Osteoblast (primary cell): ENCODE measurements at regions not wholly inside any gene's neighbourhood (a gene's known extent, or its start where the extent isn't known, plus 50 kb on each side); places are given as distances from the start of the nearest gene placed in this dataset.

Experiments used
- DNase-seq: peaks from one replicate; pipeline ENCODE4 v3.0.0; 2011; ENCODE audit warnings: low spot score, mixed read lengths; ENCODE audit not compliant: insufficient read length; ENCODE audit errors: missing footprints
- H2AFZ ChIP-seq: 2 replicates; pipeline ENCODE4 v1.6.0; 2011; ENCODE audit warnings: mild to moderate bottlenecking, low read length
- H3K27ac ChIP-seq: 2 replicates; pipeline ENCODE4 v1.5.1; 2011; ENCODE audit warnings: mild to moderate bottlenecking, low read depth, low read length, moderate library complexity
- H3K27me3 ChIP-seq: 2 replicates; pipeline ENCODE4 v1.6.0; 2012; ENCODE audit warnings: mild to moderate bottlenecking, control low read depth, inconsistent platforms, low read length, moderate library complexity; ENCODE audit not compliant: insufficient read depth
- H3K36me3 ChIP-seq: 2 replicates; pipeline ENCODE4 v1.5.1; 2011; ENCODE audit warnings: mild to moderate bottlenecking, low read length, control low read depth, moderate library complexity; ENCODE audit not compliant: insufficient read depth
- H3K4me1 ChIP-seq: 2 replicates; pipeline ENCODE4 v1.5.1; 2011; ENCODE audit warnings: mild to moderate bottlenecking, low read length, control low read depth, moderate library complexity; ENCODE audit not compliant: insufficient read depth
- H3K4me2 ChIP-seq: 2 replicates; pipeline ENCODE4 v1.6.0; 2011; ENCODE audit warnings: mild to moderate bottlenecking, low read length; ENCODE audit not compliant: insufficient read depth
- H3K4me3 ChIP-seq: fragments of 200-600 bp; sonication (generic); 3 replicates; pipeline ENCODE4 v1.5.1; 2012; ENCODE audit warnings: mild to moderate bottlenecking, low read length, inconsistent platforms; ENCODE audit not compliant: insufficient read depth
- H3K79me2 ChIP-seq: 2 replicates; pipeline ENCODE4 v1.6.0; 2012; ENCODE audit warnings: mild to moderate bottlenecking, low read length, control low read depth, inconsistent platforms; ENCODE audit not compliant: insufficient read depth
- H3K9me3 ChIP-seq: 2 replicates; pipeline ENCODE4 v1.5.1; 2011; ENCODE audit warnings: low read depth, low read length, control low read depth
- H4K20me1 ChIP-seq: 2 replicates; pipeline ENCODE4 v1.6.0; 2012; ENCODE audit warnings: mild to moderate bottlenecking, low read length, control low read depth; ENCODE audit not compliant: insufficient read depth
- TF ChIP-seq, protein P1 (sequence below): IDR thresholded peaks from 2 replicates; pipeline ENCODE4 v1.5.1; 2011; ENCODE audit warnings: mild to moderate bottlenecking, low read depth, low read length, moderate library complexity; ENCODE audit errors: extremely low read depth

DNA sequence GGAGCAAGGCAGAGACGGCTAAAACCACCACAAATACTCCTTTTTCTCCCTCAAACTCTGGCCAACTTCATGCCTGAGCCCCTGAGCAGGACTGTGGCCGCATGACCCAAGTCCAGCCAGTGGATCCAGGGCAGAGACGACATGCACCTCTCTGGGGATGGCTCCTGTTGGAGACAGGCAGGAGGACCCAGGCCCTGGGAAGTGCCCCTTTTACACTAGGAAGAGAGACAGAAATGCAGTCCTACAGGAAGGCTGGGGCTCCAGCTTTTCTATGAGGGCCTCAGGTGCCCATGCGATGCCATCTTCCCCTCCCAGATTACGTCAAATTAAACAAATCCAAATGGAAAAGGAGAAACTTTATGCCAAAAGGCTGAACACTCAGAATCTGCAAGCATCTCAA, 498.0 kb downstream of the BRD1 start:
- no peak overlapping the region for H2AFZ ChIP-seq
- TF ChIP-seq, protein P1, sequence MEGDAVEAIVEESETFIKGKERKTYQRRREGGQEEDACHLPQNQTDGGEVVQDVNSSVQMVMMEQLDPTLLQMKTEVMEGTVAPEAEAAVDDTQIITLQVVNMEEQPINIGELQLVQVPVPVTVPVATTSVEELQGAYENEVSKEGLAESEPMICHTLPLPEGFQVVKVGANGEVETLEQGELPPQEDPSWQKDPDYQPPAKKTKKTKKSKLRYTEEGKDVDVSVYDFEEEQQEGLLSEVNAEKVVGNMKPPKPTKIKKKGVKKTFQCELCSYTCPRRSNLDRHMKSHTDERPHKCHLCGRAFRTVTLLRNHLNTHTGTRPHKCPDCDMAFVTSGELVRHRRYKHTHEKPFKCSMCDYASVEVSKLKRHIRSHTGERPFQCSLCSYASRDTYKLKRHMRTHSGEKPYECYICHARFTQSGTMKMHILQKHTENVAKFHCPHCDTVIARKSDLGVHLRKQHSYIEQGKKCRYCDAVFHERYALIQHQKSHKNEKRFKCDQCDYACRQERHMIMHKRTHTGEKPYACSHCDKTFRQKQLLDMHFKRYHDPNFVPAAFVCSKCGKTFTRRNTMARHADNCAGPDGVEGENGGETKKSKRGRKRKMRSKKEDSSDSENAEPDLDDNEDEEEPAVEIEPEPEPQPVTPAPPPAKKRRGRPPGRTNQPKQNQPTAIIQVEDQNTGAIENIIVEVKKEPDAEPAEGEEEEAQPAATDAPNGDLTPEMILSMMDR, result no peak
- H3K27ac ChIP-seq, result no peak overlapping the region
- H4K20me1 ChIP-seq, result no peaks in the 10 kb centered on the region
- no peaks in the 10 kb centered on the region for H3K9me3 ChIP-seq
- DNase-seq, result no peak
- no peaks in the 10 kb centered on the region for H3K36me3 ChIP-seq
- H3K4me3 ChIP-seq, result no peak overlapping the region
- H3K27me3 ChIP-seq, result no peaks in the 10 kb centered on the region
- H3K4me1 ChIP-seq, result no peaks in the 10 kb centered on the region
- no peaks in the 10 kb centered on the region for H3K79me2 ChIP-seq
- no peak overlapping the region for H3K4me2 ChIP-seq

DNA sequence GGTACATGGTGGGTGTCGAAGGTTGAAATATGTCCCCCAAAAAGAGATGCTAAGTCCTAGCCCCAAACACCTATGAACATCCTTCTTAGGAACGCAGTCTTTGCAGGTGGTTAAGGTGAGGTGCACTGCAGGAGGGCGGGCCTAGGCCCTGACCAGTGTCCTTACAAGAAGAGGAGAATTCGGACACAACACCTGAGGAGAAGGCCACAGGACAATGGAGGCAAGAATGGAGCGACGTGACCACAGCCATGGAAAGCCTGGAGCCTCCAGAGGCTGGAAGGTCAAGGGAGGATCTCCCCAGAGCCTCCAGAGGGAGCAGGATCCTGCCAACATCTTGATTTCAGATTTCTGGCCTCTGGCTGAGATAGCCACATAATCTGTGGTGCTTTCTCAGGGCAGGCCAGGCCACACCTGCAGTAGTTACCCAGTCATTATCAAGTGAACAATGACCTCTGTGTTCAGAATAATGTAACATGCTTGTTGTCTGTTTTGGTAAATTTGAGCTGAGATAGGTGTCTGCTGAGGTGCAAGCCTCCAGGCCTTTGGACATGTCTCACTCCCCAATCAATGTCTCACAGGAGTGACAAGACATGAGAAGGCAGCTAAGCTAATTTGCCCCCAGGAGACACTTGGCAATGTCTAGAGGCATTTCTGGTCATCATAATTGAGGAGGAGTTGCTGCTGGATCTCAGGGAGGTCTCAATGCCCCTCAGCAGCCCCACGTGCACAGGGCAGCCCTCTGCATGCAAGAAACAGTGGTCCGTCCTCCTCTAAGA, 498.9 kb downstream of the BRD1 start:
- TF ChIP-seq, protein P1, result no peak
- Histone ChIP-seq H3K4me1 (no peaks in the 10 kb centered on the region), H4K20me1 (no peaks in the 10 kb centered on the region), H3K4me3 (no peak overlapping the region), H3K36me3 (no peaks in the 10 kb centered on the region), H2AFZ (no peak overlapping the region), H3K9me3 (no peaks in the 10 kb centered on the region), H3K79me2 (no peaks in the 10 kb centered on the region), H3K27me3 (no peaks in the 10 kb centered on the region), H3K4me2 (no peak overlapping the region), H3K27ac (no peak overlapping the region)
- DNase-seq, result peak; percentile 73

DNA sequence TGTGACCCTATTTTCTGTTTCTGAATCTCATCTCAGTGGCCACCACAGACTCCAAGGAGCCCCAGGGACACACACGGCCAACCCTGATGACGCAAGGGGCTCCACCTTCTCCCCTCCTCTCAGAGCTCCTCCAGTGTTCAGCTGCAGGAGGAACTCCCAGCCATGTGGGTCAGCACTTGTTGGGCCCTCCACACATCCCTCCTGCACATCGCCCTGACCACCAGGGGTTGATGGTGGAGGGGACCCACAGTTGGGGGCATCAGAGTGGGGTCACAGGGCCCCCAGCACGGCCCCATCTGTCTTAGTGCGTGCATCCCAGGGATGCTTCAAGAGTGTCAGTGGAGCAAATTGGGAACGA, 499.6 kb downstream of the BRD1 start:
- no peaks in the 10 kb centered on the region for H4K20me1 ChIP-seq
- H3K27me3 ChIP-seq, result no peaks in the 10 kb centered on the region
- peak; percentile 26 for DNase-seq
- H3K27ac ChIP-seq, result no peak overlapping the region
- no peak overlapping the region for H3K4me2 ChIP-seq
- H3K4me3 ChIP-seq, result no peak overlapping the region
- no peaks in the 10 kb centered on the region for H3K79me2 ChIP-seq
- TF ChIP-seq, protein P1, result no peak
- H2AFZ ChIP-seq, result no peak overlapping the region
- H3K4me1 ChIP-seq, result no peaks in the 10 kb centered on the region
- no peaks in the 10 kb centered on the region for H3K36me3 ChIP-seq
- no peaks in the 10 kb centered on the region for H3K9me3 ChIP-seq

DNA sequence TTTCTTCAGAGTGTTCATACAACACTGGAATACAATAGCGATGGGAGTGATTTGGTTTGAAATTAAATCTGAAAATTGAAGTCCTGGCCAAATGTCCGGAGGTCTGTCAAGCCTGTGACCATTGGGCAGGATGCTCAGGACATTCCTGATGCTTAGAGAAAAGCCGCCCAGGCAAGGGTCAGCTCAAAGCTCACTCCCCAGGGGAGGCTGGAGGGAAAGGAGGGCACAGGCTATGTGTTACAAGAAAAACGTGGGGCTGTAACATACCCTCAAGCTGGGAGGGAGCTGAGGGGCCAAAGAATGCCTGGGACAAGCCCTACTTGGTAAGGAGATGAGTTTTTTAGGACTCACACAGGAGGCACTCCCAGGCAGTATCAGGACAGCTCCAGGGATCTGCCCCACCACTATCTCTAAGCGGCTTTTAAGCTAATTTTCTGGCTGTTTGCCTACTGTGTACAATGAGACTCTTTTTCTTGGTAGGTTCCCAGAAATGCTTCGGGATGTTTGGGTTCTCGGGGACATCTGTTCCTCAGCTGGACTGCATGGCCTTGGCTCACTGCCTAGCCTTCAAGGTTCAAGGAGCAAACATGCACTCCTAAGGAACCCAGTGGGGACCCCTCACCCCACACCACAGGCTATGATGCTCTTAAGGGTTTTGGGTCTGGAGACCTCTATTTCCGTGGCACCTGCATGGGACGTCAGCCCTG, 500.1 kb downstream of the BRD1 start:
- Histone ChIP-seq H3K4me3 (no peak overlapping the region), H3K4me2 (no peak overlapping the region), H3K9me3 (no peaks in the 10 kb centered on the region), H3K79me2 (no peaks in the 10 kb centered on the region), H3K36me3 (no peaks in the 10 kb centered on the region), H3K27me3 (no peaks in the 10 kb centered on the region), H3K4me1 (no peaks in the 10 kb centered on the region), H3K27ac (no peak overlapping the region), H4K20me1 (no peaks in the 10 kb centered on the region), H2AFZ (no peak overlapping the region)
- TF ChIP-seq, protein P1, result no peak
- peak; percentile 60 for DNase-seq
